GM13977 (cell line): ENCODE measurements at regions not wholly inside any gene's neighbourhood (a gene's known extent, or its start where the extent isn't known, plus 50 kb on each side); places are given as distances from the start of the nearest gene placed in this dataset.
"Not testable (repeated sequence)": the region's sequence is repeated elsewhere in the genome, so short reads cannot be mapped to it uniquely, and the experiment has no call there.

Experiments used
- DNase-seq: peaks from one replicate; pipeline ENCODE4 v3.0.0; 2012; ENCODE audit warnings: low spot score
- in situ Hi-C: fragments of 300-500 bp; cut with MboI; formaldehyde crosslinking; loops from one replicate; pipeline ENCODE4 v1.12.0; 2022; ENCODE audit warnings: low sequenced_read_pairs, low pct_unique_long_range_greater_than_20kb, mixed read lengths, inconsistent platforms; ENCODE audit not compliant: unreplicated experiment
- TF ChIP-seq, protein P1 (sequence below): IDR thresholded peaks from 2 replicates; pipeline ENCODE4 v1.5.1; 2012; ENCODE audit warnings: mild to moderate bottlenecking, control low read depth; ENCODE audit not compliant: insufficient read depth; ENCODE audit errors: extremely low read depth, missing control alignments

DNA sequence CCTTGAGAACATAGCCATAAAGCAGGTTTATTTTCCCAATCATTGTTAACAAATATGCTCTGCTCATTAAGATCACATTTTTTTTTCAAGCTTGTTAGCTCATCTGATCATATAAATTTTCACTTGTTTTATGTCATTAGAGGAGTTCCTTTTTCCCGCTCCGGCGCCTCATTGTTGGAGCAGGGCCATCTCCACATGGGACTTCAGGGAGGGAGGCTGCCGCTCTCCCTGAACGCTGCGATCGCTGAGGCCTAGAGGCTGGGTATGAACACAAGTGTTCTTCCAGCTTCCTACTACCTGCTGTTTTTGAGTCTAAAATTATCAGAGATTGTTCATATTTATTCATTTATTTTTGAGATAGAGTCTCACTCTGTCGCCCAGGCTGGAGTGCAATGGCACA, 246.9 kb downstream of the MPDZ start:
- in situ Hi-C loops: no loop called here
- no peak for DNase-seq
- TF ChIP-seq, protein P1, sequence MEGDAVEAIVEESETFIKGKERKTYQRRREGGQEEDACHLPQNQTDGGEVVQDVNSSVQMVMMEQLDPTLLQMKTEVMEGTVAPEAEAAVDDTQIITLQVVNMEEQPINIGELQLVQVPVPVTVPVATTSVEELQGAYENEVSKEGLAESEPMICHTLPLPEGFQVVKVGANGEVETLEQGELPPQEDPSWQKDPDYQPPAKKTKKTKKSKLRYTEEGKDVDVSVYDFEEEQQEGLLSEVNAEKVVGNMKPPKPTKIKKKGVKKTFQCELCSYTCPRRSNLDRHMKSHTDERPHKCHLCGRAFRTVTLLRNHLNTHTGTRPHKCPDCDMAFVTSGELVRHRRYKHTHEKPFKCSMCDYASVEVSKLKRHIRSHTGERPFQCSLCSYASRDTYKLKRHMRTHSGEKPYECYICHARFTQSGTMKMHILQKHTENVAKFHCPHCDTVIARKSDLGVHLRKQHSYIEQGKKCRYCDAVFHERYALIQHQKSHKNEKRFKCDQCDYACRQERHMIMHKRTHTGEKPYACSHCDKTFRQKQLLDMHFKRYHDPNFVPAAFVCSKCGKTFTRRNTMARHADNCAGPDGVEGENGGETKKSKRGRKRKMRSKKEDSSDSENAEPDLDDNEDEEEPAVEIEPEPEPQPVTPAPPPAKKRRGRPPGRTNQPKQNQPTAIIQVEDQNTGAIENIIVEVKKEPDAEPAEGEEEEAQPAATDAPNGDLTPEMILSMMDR: no peak

DNA sequence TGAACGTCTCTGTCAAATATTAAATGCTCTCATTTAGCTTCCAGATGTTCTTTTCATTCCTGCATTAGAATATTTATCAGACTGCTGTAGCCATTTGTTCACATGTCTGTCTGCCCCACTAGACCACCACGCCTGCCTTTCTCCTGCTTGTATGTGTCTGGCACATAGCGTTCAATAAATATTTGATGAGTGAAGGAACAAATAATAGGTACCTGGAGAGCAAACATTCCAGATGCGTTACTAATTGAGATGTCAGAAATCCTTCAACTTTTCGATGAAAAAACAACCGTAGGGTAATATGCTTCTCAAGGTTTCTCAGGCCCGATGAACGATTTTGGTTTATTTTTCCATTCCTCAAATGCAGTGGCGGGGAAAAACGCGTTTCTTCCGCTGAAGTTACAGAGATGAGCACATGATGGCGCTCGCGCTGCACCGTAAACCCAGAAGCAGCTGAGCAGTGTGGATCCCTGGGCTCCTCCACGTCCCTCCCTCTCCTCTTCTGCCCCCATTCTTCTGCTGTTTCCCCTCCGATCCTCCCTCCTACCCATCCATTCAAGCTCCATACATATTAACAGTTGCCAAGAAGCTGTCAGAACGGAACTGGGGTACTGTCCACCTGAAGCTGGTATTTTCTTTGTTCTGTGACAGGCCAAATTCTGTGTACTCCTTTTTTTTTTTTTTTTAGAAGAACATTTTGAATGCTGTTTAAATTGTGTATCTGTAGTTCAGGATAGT, 245.4 kb downstream of the MPDZ start:
- DNase-seq: peak; percentile 68
- TF ChIP-seq, protein P1: peak; percentile 73
- in situ Hi-C loops: no loop called here

DNA sequence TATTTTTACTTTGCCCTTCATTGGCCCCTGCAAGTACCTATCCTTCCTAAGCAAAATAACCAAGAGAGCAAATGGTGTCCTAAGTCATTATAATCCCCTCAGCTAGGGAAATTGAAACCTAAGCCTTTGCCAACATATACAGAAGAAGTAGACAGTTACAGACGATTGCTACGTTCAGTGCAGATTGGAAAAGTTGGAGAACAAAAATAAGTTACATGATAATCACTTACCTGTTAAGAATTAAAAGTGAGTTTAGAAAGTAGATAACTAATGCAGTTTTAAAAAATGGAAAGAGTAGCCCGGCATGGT, 244.8 kb downstream of the MPDZ start:
- no peak for DNase-seq
- in situ Hi-C loops: no loop called here
- TF ChIP-seq, protein P1: no peak

DNA sequence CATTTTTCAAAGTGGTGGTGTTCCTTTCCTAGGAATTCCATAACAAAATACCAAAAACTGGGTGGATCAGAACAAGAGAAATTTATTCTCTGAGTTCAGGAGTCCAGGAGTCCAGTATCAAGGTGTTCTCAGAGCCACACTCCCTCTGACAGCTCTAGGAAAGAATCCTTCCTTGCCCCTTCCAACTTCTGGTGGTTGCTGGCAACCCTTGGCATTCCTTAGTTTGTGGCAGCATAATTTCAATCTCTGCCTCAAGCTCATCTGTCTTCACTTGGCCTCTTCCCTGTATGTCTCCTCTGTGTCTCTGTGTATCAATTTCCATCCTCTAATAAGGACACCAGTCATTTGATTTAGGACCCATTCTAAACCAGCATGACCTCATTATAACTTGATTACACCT, 243.7 kb downstream of the MPDZ start:
- in situ Hi-C loops: no loop called here
- TF ChIP-seq, protein P1: no peak
- DNase-seq: no peak

DNA sequence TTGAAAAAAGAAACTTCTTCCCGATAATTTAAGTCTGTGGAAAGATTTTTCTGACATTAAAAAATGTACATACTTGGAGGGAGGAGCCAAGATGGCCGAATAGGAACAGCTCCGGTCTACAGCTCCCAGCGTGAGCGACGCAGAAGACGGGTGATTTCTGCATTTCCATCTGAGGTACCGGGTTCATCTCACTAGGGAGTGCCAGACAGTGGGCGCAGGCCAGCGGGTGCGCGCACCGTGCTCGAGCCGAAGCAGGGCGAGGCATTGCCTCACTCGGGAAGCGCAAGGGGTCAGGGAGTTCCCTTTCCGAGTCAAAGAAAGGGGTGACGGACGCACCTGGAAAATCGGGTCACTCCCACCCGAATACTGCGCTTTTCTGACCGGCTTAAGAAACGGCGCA, 241.7 kb downstream of the MPDZ start:
- DNase-seq, in situ Hi-C loops: not testable (repeated sequence)

DNA sequence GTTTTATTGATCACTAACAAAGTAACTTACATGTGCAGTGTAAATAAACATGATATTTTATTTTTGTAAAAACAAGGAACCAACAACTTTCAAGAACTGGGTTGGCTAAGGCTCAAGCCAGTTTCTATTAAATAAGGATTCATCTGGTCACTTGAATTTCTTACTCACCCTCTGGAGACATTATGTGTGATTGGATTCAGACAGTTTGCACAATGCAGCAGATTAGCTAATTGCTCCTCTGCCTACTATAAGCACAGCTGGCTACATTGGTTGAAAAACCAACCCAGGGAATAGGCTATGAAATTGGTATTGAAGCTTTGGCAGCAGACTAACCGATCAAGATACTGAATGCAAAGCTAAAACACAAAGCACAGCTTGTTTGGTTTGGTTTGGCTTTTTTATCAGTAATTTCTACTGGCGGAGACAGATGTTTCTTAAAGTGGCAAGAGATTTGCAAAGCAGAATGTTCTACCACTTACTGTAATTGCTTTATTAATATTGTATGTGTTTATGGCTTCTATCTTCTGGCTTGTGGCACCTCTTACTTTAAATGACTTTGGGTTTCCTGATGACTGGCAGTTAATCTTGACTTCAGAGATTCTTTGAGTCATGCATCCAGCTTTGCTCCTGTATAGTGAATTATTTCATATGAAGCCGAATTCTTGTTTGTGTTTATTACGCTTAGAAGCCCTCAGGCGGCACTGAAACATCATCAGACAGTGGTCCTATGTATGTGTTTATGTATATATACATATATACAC, 231.5 kb downstream of the MPDZ start:
- TF ChIP-seq, protein P1: no peak

DNA sequence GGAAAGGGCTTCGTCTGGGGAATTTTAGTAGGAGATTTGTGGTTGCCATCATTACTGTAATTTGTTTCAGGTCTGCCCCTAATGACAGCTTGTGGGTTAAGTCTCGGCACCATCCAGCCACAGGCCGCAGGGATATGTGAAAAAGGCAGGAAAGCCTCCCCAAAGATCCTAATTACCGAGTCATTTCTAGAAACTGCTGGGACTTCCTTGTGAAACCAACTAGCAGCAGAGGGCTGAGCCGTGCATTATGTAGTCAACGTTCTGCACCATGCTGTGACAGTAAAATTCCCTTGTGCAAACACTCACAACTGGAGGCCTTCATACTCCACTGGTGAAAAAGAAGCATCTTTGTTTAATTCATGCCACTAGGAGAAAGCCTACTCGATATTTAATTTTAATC, 230.3 kb downstream of the MPDZ start:
- in situ Hi-C loops: no loop called here
- TF ChIP-seq, protein P1: no peak
- no peak for DNase-seq

More for the DNA sequence above, 231.5 kb downstream of the MPDZ start:
- in situ Hi-C loops: no loop called here
- DNase-seq: no peak
